HL-60 (cell line): ENCODE measurements at regions not wholly inside any gene's neighbourhood (a gene's known extent, or its start where the extent isn't known, plus 50 kb on each side); places are given as distances from the start of the nearest gene placed in this dataset.

Experiments used
- DNase-seq, 2 experiments: peaks; one replicate each; pipeline ENCODE4 v3.0.0-alpha.2; 2010 to 2020; ENCODE audit warnings: low read depth in 1 of 2, low spot score in 1 of 2
- H3K27ac ChIP-seq: fragments of 250-450 bp; sonication (Bioruptor Pico); replicated peaks from 2 replicates; pipeline ENCODE4 v1.5.1; 2020; ENCODE audit warnings: mild to moderate bottlenecking, moderate library complexity
- H3K27me3 ChIP-seq: fragments of 250-450 bp; sonication (Bioruptor Pico); 2 replicates; pipeline ENCODE4 v1.5.1; 2021; ENCODE audit warnings: mild to moderate bottlenecking, moderate library complexity; ENCODE audit not compliant: insufficient read depth, poor library complexity, severe bottlenecking
- H3K4me3 ChIP-seq: replicated peaks from 2 replicates; pipeline ENCODE4 v1.5.1; 2011; ENCODE audit warnings: mild to moderate bottlenecking, control low read depth, low read length; ENCODE audit not compliant: insufficient read depth
- CTCF ChIP-seq: IDR thresholded peaks from one replicate; pipeline ENCODE4 v1.5.1; 2011; ENCODE audit warnings: low read length, control low read depth, inconsistent platforms; ENCODE audit not compliant: insufficient read depth
- GABPA ChIP-seq: IDR thresholded peaks from 2 replicates; pipeline ENCODE4 v1.6.1; 2012; ENCODE audit warnings: low read depth
- POLR2AphosphoS5 ChIP-seq: IDR thresholded peaks from 2 replicates; pipeline ENCODE4 v1.6.1; 2012; ENCODE audit warnings: low read depth
- REST ChIP-seq: IDR thresholded peaks from 2 replicates; pipeline ENCODE4 v1.6.1; 2012; ENCODE audit warnings: low read depth; ENCODE audit not compliant: insufficient replicate concordance
- SPI1 ChIP-seq: IDR thresholded peaks from 2 replicates; pipeline ENCODE4 v1.6.1; 2012; ENCODE audit warnings: low read depth, mild to moderate bottlenecking, borderline replicate concordance

- DNase-seq = no peak
- no peak overlapping the region for H3K27ac ChIP-seq
- no peak overlapping the region for H3K4me3 ChIP-seq
- no peaks in the 10 kb centered on the region for H3K27me3 ChIP-seq
- TF ChIP-seq SPI1 (no peak), GABPA (no peak), REST (no peak), CTCF (no peak), POLR2AphosphoS5 (no peak)
These were observed 232.4 kb upstream of the KLF14 start for GRCh38 chr7:130966246-130967009.

- no peak for TF ChIP-seq CTCF
- TF ChIP-seq GABPA = no peak
- TF ChIP-seq SPI1 = no peak
- TF ChIP-seq POLR2AphosphoS5 = no peak
- no peak for TF ChIP-seq REST
- H3K27ac ChIP-seq = no peak overlapping the region
These were observed 236.2 kb upstream of the KLF14 start for GRCh38 chr7:130970196-130970595.

GRCh38 chr7:130970696-130971095 lies 236.7 kb upstream of the KLF14 start:
- DNase-seq = no peak
- Histone ChIP-seq H3K4me3 (no peak overlapping the region), H3K27me3 (no peaks in the 10 kb centered on the region), H3K27ac (no peak overlapping the region)
- no peak for TF ChIP-seq GABPA
- TF ChIP-seq POLR2AphosphoS5 = no peak
- no peak for TF ChIP-seq SPI1
- TF ChIP-seq CTCF = no peak

More at GRCh38 chr7:130970196-130970595, 236.2 kb upstream of the KLF14 start:
- no peak for DNase-seq
- Histone ChIP-seq H3K27me3 (no peaks in the 10 kb centered on the region), H3K4me3 (no peak overlapping the region)
